ENCODE measurements at regions not wholly inside any gene's neighbourhood (a gene's known extent, or its start where the extent isn't known, plus 50 kb on each side); places are given as distances from the start of the nearest gene placed in this dataset.
"Not testable (repeated sequence)": the region's sequence is repeated elsewhere in the genome, so short reads cannot be mapped to it uniquely, and the experiment has no call there.

DNA sequence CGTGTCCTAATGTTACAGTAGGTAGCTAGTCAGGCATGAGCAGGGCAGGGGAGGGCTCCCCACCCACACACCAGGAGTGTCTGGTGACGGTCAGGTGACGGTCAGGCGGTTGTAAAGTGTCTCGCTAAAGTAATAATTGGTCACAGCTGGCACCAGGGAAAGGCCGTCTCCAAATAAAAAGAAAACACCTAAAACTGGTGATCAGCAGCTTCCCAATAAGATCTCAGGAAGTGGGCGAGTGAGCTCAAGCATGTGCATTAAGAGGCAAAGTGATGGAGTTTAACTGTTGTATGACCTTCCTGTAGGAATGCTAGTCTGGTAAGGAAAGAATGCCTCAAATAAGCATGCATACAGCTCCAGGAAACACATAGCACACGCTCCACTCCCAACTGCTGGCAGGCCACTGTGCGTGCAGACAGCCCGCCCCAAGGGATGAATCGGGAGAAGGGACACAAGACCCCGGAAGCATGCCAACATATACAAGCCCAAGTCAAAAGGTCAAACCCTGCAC lies 177.1 kb downstream of the RNF144A start:
- H3K4me1 Mint-ChIP-seq (ENCODE audit: low read depth): peaks cover 7% of the 10 kb centered on the region
- H3K36me3 Mint-ChIP-seq (ENCODE audit: low read depth): no peaks in the 10 kb centered on the region
- H3K27ac Mint-ChIP-seq: no peak overlapping the region
- peaks cover 13% of the 10 kb centered on the region for H3K27me3 Mint-ChIP-seq
- no peak overlapping the region for H3K4me3 Mint-ChIP-seq
- H3K9me3 Mint-ChIP-seq: no peaks in the 10 kb centered on the region
- intact Hi-C loops (cut with micrococcal nuclease): no loop called here

DNA sequence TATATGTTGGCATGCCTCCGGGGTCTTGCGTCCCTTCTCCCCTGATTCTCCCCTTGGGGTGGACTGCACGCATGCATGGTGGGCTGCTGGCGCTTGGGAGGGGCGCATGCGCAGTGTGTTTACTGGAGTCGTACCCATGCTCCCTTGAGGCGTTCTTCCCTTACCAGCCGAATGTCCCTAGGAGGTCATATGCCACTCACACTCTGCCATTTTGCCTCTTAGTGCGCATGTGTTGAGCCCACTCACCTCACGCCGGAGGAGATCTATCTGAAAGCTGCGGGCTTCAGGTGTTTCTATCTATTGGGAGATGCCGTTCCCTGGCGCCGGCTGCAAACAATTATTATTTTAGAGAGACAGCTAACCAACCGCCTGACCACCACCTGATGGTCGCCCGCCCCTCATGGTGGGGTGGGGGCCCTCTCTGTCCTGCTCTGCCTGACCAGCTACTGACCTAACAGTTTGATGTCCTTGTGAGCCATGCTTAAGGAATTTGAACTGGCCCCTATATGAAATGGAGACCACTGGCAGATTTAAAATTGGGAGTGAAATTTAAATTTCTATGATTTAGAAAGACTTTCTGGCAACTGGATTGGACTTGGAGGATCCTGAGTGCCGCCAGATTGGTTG lies 179.6 kb downstream of the RNF144A start:
- H3K4me1 Mint-ChIP-seq (ENCODE audit: low read depth): peaks cover 7% of the 10 kb centered on the region
- H3K27me3 Mint-ChIP-seq: peaks cover 13% of the 10 kb centered on the region
- H3K27ac Mint-ChIP-seq: no peak overlapping the region
- no peaks in the 10 kb centered on the region for H3K36me3 Mint-ChIP-seq (ENCODE audit: low read depth)
- H3K4me3 Mint-ChIP-seq: no peak overlapping the region
- intact Hi-C loops (cut with micrococcal nuclease): loop anchor here (5.0 kb wide), 2 partner anchors 575 to 1590 kb away; no protein-coding TSS in a partner anchor
- H3K9me3 Mint-ChIP-seq: peaks cover 6% of the 10 kb centered on the region

- Mint-ChIP-seq H3K9me3 (peaks cover 6% of the 10 kb centered on the region), H3K36me3 (ENCODE audit: low read depth) (no peaks in the 10 kb centered on the region), H3K4me3 (peak overlapping the region; percentile 20), H3K4me1 (ENCODE audit: low read depth) (peaks cover 7% of the 10 kb centered on the region), H3K27ac (no peak overlapping the region), H3K27me3 (peaks cover 13% of the 10 kb centered on the region)
- intact Hi-C loops (cut with micrococcal nuclease): loop anchor here (5.0 kb wide), 2 partner anchors 575 to 1590 kb away; no protein-coding TSS in a partner anchor
Observed at GRCh38 chr2:7097353-7097895, 180.2 kb downstream of the RNF144A start.

GRCh38 chr2:7098816-7099215 lies 181.6 kb downstream of the RNF144A start:
- Mint-ChIP-seq H3K4me3 (no peak overlapping the region), H3K36me3 (ENCODE audit: low read depth) (no peaks in the 10 kb centered on the region), H3K9me3 (peaks cover 6% of the 10 kb centered on the region), H3K27ac (no peak overlapping the region), H3K27me3 (peaks cover 13% of the 10 kb centered on the region), H3K4me1 (ENCODE audit: low read depth) (peaks cover 7% of the 10 kb centered on the region)
- intact Hi-C loops (cut with micrococcal nuclease): loop anchor here (5.0 kb wide), 2 partner anchors 573 to 1588 kb away; no protein-coding TSS in a partner anchor

DNA sequence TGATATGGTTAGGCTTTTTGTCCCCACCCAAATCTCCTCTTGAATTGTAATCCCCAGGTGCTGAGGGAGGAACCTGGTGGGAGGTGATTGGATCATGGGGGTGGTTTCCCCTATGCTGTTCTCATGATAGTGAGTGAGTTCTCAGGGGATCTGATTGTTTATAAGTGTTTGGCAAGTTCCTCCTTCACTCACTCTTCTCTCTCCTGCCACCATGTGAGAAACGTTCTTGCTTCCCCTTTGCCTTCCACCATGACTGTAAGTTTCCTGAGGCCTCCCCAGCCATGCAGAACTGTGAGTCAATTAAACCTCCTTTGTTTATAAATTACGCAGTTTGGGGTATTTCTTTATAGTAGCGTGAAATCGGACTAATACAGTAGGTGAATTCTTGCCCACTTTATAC lies 182.5 kb downstream of the RNF144A start:
- not testable (repeated sequence) for H3K27ac Mint-ChIP-seq; H3K9me3 Mint-ChIP-seq; H3K4me1 Mint-ChIP-seq (ENCODE audit: low read depth); H3K36me3 Mint-ChIP-seq (ENCODE audit: low read depth); H3K4me3 Mint-ChIP-seq
- H3K27me3 Mint-ChIP-seq: peaks cover 13% of the 10 kb centered on the region
- intact Hi-C loops (cut with micrococcal nuclease): loop anchor here (5.0 kb wide), 2 partner anchors 573 to 1588 kb away; no protein-coding TSS in a partner anchor

DNA sequence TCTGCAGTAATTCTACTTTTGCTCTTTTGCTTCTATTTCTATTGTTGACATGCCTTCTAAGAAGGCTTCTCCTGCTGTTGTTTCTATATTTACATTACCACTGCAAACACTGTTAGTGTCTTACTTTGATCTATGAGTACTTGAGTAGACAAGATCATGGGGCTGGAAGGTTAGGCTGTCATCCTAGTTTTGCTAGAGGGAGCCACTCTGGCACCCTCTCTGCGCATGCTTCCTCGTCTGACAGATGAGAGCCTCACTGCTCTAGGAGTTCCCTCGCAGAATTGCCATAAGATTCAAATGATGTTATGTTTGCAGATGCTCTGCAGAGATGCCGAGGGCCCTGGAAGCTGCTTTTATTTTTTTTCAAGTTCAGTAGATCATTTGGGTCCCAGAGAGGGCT lies 185.6 kb downstream of the RNF144A start:
- no peaks in the 10 kb centered on the region for H3K4me1 Mint-ChIP-seq (ENCODE audit: low read depth)
- H3K4me3 Mint-ChIP-seq: no peak overlapping the region
- peaks cover 1% of the 10 kb centered on the region for H3K27me3 Mint-ChIP-seq
- H3K9me3 Mint-ChIP-seq: peaks cover 14% of the 10 kb centered on the region
- H3K27ac Mint-ChIP-seq: no peak overlapping the region
- intact Hi-C loops (cut with micrococcal nuclease): no loop called here
- no peaks in the 10 kb centered on the region for H3K36me3 Mint-ChIP-seq (ENCODE audit: low read depth)

DNA sequence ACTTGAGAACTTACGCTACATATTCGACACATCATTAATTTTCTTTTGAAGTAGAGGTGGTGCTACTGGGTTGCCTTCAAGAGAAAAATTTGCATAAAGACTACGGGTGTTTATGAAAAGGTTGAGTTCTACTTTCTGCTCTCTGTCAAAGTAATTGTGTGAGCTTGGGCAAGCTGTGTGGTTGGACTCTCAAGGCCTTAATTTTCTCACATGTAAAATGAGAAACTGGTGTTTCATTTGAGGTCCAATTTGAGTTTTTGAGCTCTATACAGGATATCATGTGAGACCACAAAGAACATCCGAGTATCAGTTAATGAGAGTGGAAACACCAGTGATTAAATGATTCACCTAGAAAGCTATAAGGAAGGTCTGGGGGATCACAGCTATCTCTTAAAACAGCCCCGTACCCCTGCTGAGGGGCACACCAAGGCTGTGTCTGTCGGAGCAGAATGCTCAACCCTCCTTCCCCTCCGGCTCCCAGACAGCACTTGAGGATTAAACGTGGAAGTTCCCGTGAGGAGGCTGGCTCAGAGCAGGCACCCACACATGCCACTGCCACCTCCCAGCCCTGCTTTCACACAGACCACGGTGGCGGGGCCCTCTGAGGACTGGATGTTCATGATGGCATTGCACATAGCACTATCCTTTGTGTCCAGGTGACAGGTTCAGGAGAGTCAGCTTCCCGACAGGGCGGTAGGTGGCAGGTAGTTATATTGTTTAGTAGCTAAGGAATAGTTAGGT lies 191.8 kb downstream of the RNF144A start:
- no peaks in the 10 kb centered on the region for H3K36me3 Mint-ChIP-seq (ENCODE audit: low read depth)
- H3K4me3 Mint-ChIP-seq: no peak overlapping the region
- intact Hi-C loops (cut with micrococcal nuclease): no loop called here
- peaks cover 8% of the 10 kb centered on the region for H3K9me3 Mint-ChIP-seq
- no peak overlapping the region for H3K27ac Mint-ChIP-seq
- H3K27me3 Mint-ChIP-seq: no peaks in the 10 kb centered on the region
- H3K4me1 Mint-ChIP-seq (ENCODE audit: low read depth): no peaks in the 10 kb centered on the region

DNA sequence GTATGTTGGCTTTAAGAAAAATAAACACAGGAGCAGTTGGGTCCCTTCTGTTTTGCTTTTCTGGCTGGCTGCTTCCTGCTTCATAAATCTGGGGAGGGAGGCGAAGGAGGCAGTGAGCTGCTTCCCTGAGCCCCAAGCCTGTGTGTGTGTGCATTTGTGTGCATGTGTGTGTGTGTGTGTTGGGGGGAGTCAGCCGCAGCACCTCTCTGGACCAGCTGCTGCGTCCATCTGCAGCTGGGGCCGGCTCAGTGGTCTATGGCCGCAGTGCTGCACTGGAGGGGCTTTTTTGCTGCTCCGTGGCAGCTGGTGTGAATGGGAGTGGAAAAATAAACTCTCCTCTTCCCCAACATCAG lies 192.3 kb downstream of the RNF144A start:
- H3K4me3 Mint-ChIP-seq: no peak overlapping the region
- no peak overlapping the region for H3K27ac Mint-ChIP-seq
- no peaks in the 10 kb centered on the region for H3K27me3 Mint-ChIP-seq
- H3K4me1 Mint-ChIP-seq (ENCODE audit: low read depth): no peaks in the 10 kb centered on the region
- H3K9me3 Mint-ChIP-seq: peaks cover 8% of the 10 kb centered on the region
- intact Hi-C loops (cut with micrococcal nuclease): no loop called here
- no peaks in the 10 kb centered on the region for H3K36me3 Mint-ChIP-seq (ENCODE audit: low read depth)

- Mint-ChIP-seq H3K4me3 (no peak overlapping the region), H3K27me3 (no peaks in the 10 kb centered on the region), H3K9me3 (no peaks in the 10 kb centered on the region), H3K27ac (no peak overlapping the region), H3K36me3 (ENCODE audit: low read depth) (no peaks in the 10 kb centered on the region), H3K4me1 (ENCODE audit: low read depth) (peaks cover 5% of the 10 kb centered on the region)
- intact Hi-C loops (cut with micrococcal nuclease): no loop called here
Observed at GRCh38 chr2:7111626-7112025, 194.4 kb downstream of the RNF144A start.

DNA sequence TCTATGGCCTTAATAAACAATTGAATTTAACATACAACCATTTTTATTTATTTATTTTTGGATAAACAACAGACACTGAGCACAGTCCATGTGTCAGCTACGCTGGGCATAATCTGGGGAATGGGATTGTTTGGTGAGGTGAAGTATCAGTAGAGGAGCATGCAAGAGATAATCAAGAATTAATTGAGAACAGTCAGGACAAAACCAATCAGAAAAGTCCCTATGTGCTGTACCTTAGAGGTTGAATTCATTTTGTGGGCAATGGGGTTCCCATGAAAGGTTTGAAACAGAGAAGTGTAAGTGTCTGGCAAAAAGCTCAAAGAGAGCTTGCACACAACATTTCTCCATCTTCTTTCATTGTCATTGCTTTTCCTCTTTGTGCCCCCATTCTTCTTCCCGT lies 198.2 kb downstream of the RNF144A start:
- Mint-ChIP-seq H3K4me1 (ENCODE audit: low read depth) (peaks cover 5% of the 10 kb centered on the region), H3K4me3 (no peak overlapping the region), H3K9me3 (no peaks in the 10 kb centered on the region), H3K27ac (no peak overlapping the region), H3K27me3 (no peaks in the 10 kb centered on the region), H3K36me3 (ENCODE audit: low read depth) (no peaks in the 10 kb centered on the region)
- intact Hi-C loops (cut with micrococcal nuclease): no loop called here

- Mint-ChIP-seq H3K36me3 (ENCODE audit: low read depth) (no peaks in the 10 kb centered on the region), H3K27ac (no peak overlapping the region), H3K4me3 (no peak overlapping the region), H3K27me3 (no peaks in the 10 kb centered on the region), H3K4me1 (ENCODE audit: low read depth) (peaks cover 5% of the 10 kb centered on the region), H3K9me3 (no peaks in the 10 kb centered on the region)
- intact Hi-C loops (cut with micrococcal nuclease): no loop called here
Observed at GRCh38 chr2:7115906-7116305, 198.7 kb downstream of the RNF144A start.

DNA sequence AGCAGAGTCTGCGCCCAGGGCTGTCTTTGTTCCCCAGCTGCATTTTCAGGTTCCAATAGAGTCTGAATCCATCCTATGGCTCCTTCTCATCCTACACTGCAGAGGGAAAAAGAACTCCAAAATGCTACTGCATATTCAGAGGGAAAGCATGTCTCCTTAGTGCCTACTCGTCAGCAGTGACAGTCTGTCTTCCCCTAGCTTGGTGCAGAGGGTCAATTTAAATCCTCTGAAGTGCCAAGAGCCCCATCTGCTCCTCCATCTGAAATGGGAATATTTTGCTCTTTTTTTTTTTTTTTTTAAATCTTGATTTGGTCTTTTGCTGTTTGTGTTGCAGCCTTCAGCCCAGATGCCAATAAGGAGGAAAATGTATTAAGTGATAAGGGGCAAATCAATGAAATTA lies 199.3 kb downstream of the RNF144A start:
- intact Hi-C loops (cut with micrococcal nuclease): no loop called here
- Mint-ChIP-seq H3K4me1 (ENCODE audit: low read depth) (peaks cover 5% of the 10 kb centered on the region), H3K27me3 (no peaks in the 10 kb centered on the region), H3K27ac (no peak overlapping the region), H3K36me3 (ENCODE audit: low read depth) (no peaks in the 10 kb centered on the region), H3K4me3 (no peak overlapping the region), H3K9me3 (no peaks in the 10 kb centered on the region)

GRCh38 chr2:7117076-7117475 lies 199.9 kb downstream of the RNF144A start:
- Mint-ChIP-seq H3K36me3 (ENCODE audit: low read depth) (no peaks in the 10 kb centered on the region), H3K27ac (no peak overlapping the region)

GRCh38 chr2:7118606-7119131 lies 201.5 kb downstream of the RNF144A start:
- no peaks in the 10 kb centered on the region for H3K36me3 Mint-ChIP-seq (ENCODE audit: low read depth)
- H3K4me1 Mint-ChIP-seq (ENCODE audit: low read depth): peaks cover 5% of the 10 kb centered on the region
- no peaks in the 10 kb centered on the region for H3K9me3 Mint-ChIP-seq
- no peaks in the 10 kb centered on the region for H3K27me3 Mint-ChIP-seq
- no peak overlapping the region for H3K4me3 Mint-ChIP-seq
- no peak overlapping the region for H3K27ac Mint-ChIP-seq
- intact Hi-C loops (cut with micrococcal nuclease): no loop called here

More at GRCh38 chr2:7117076-7117475, 199.9 kb downstream of the RNF144A start:
- Mint-ChIP-seq H3K27me3 (no peaks in the 10 kb centered on the region), H3K9me3 (no peaks in the 10 kb centered on the region), H3K4me3 (no peak overlapping the region), H3K4me1 (ENCODE audit: low read depth) (peaks cover 5% of the 10 kb centered on the region)
- intact Hi-C loops (cut with micrococcal nuclease): no loop called here

All from dendritic cell treated with granulocyte-macrophage colony-stimulating factor and Interleukin-4, amounts not matched to agents 40 ng/mL and 50 ng/mL, for 4 days (primary cell).